Choroid plexus epithelial cell (primary cell): ENCODE measurements at regions not wholly inside any gene's neighbourhood (a gene's known extent, or its start where the extent isn't known, plus 50 kb on each side); places are given as distances from the start of the nearest gene placed in this dataset.
A peak's percentile ranks its signal among the peaks of the same experiment; 100 is the strongest.

Experiments
- DNase-seq: peaks from one replicate; pipeline ENCODE4 v3.0.0-alpha.2; 2010; ENCODE audit warnings: low read depth
- H3K4me3 ChIP-seq: 2 replicates; pipeline ENCODE4 v1.5.1; 2011; ENCODE audit warnings: low read depth, mild to moderate bottlenecking, control low read depth, low read length, moderate library complexity
- TF ChIP-seq, protein P1 (sequence below): conservative IDR thresholded peaks from 2 replicates; pipeline ENCODE4 v1.5.1; 2011; ENCODE audit warnings: low read depth, mild to moderate bottlenecking, control low read depth, inconsistent platforms, low read length, moderate library complexity

DNA sequence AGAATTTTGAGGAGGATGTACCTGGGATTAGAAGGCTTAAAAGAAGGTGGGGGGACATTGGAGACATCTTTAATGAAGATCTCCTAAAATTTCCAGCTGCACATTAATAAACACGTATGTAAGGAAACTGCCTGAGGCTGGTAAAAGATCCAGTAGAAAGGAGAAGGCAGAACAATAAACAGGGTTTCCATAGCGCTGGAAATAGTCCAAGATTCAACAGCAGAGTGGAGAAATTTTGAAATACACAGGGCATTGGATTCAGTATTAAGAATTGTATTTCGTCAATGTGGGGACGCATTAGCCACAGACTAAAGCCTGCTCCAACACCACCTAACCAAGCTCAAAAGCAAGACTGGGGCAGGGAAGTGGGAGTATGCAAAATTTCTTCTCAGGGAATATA lies 606.9 kb upstream of the NRXN1 start:
- H3K4me3 ChIP-seq: no peak overlapping the region
- TF ChIP-seq, protein P1, sequence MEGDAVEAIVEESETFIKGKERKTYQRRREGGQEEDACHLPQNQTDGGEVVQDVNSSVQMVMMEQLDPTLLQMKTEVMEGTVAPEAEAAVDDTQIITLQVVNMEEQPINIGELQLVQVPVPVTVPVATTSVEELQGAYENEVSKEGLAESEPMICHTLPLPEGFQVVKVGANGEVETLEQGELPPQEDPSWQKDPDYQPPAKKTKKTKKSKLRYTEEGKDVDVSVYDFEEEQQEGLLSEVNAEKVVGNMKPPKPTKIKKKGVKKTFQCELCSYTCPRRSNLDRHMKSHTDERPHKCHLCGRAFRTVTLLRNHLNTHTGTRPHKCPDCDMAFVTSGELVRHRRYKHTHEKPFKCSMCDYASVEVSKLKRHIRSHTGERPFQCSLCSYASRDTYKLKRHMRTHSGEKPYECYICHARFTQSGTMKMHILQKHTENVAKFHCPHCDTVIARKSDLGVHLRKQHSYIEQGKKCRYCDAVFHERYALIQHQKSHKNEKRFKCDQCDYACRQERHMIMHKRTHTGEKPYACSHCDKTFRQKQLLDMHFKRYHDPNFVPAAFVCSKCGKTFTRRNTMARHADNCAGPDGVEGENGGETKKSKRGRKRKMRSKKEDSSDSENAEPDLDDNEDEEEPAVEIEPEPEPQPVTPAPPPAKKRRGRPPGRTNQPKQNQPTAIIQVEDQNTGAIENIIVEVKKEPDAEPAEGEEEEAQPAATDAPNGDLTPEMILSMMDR: no peak
- peak; percentile 41 for DNase-seq

DNA sequence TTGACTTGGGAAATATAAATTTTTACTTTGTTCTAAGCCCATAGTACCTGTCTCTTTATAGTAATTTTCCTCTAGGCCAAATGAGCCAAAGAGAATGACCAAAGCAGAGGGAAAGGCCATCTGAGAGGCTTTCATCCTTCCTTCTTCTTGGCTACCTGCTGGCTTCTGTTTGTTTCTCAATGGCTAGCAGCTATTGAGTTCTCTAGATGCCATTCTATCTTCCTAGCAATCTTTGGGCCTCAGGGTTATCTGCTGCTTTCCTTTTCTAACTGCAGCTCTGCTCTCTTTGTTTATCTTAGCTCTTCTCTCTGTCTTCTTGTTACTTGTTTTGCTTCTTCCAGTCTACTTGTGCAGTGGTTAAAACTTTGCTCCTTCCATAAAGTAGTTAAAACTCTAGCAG lies 601.1 kb upstream of the NRXN1 start:
- H3K4me3 ChIP-seq: no peak overlapping the region
- TF ChIP-seq, protein P1: no peak
- DNase-seq: no peak

DNA sequence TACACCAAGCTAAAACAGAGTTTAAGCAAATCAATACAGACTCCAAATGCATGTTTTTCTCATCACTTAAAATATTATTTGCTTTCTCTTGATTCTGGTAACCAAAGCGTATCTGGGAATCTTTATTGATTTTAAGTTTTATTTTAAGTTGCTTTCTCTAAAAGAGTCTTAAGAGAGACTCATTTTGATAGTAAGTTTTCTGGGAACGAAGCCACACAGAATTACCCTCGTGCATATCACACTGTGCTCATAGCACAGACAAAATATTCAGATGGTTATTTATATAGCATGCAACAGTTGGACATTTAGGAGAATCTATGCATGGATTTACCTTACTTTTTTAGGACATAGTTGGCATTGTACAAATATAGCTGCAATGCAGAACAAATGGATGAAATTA lies 597.5 kb upstream of the NRXN1 start:
- TF ChIP-seq, protein P1: no peak
- peak; percentile 7 for DNase-seq
- no peak overlapping the region for H3K4me3 ChIP-seq

DNA sequence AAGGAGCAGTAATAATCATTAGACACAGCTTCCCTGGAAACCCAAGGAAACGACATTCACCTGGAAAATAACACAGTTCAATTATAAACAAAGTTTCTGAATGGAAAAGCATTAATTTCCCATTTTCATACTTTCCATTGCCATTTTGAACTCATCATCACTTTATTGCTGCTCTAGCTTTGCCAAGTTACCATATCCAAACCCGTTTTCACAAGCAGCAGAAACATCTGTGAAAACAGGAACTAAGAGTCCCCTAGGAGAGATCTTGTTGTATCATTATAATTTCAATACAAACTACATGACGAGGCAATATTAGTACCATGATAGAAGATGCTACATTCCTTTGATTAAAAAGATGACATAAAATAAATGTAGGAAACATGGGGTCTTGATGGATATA lies 597.0 kb upstream of the NRXN1 start:
- peak; percentile 18 for DNase-seq
- no peak overlapping the region for H3K4me3 ChIP-seq
- TF ChIP-seq, protein P1: no peak

DNA sequence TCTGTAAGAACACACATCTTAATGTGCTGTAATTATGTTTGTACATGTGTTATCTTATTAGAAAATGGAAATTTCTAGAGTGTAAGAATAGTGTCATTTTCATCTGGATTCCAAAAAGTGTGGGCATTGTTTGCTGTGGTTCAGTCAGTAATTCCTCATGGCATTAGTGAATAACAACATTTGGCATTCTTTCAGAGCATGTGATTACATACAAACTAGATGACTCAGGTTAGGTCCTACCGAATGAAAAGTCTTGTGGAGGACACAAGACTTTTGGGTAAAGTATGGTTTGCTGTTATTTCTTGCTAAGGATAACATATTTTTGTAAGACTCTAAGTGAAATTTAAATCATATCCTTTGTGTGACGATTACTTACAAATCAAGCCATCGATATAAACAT lies 593.1 kb upstream of the NRXN1 start:
- DNase-seq: peak; percentile 67
- TF ChIP-seq, protein P1: no peak
- H3K4me3 ChIP-seq: no peak overlapping the region

DNA sequence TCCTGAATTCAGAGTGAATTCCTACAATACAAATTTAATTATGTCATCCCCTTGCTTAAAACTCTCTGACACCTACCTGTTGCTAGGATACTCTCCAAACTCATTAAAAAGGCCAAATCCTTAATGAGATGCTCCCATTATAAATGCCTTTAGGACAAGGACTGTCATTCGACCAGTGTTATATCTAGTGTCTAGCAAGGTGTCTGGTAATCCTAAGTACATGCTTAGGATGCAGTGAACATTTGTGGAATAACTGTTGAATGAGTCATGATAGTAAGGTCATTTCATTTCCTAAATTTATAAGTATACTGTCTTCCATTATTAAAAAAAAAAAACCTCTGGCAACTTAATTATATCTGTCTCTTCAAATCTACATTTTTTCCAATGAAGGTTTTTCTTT lies 588.9 kb upstream of the NRXN1 start:
- H3K4me3 ChIP-seq: no peak overlapping the region
- DNase-seq: peak; percentile 57
- TF ChIP-seq, protein P1: no peak

DNA sequence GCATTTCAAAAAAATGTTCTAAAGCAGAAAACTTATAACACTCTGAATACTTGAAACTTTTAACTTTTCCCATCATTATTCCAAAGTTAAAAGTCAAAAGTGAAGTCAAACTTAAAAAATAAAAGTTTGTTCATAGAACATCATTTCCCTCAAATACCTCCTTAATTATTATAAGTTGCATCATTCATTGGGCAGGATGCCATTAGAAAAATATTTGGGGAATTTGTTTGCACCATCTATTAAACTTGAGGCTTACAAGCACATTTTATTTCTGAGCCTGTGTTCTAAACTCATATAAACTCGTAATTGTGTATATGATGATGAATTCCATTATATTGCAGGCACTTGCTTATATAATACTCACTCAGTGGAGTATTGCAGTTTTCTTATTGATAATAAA lies 588.0 kb upstream of the NRXN1 start:
- peak; percentile 23 for DNase-seq
- TF ChIP-seq, protein P1: no peak

More for the DNA sequence above, 588.0 kb upstream of the NRXN1 start:
- H3K4me3 ChIP-seq: no peak overlapping the region
